Spleen (tissue), 7 donors: ENCODE measurements at regions not wholly inside any gene's neighbourhood (a gene's known extent, or its start where the extent isn't known, plus 50 kb on each side); places are given as distances from the start of the nearest gene placed in this dataset.

Source experiments
- POLR2A ChIP-seq, 3 donors: fragments of 450-650 bp; IDR thresholded peaks; one replicate each; pipeline ENCODE4 v1.5.1; 2017; ENCODE audit warnings: antibody characterized with exemption in 3 of 3, mild to moderate bottlenecking in 1 of 3
- TF ChIP-seq, protein P1 (sequence below), 11 experiments: fragments of 200-600 bp in 7 of 11; fragments of 450-650 bp in 4 of 11; sonication (generic) in 4 of 11; IDR thresholded peaks in 8 of 11; conservative IDR thresholded peaks in 3 of 11; 1 replicate in 7 of 11; 2 replicates in 4 of 11; pipeline versions ENCODE4 v1.4.0 to v1.8.0; 2016 to 2021; ENCODE audit warnings: antibody characterized with exemption in 11 of 11, inconsistent platforms in 4 of 11, mild to moderate bottlenecking in 1 of 11
- donor health status: DM: no; HTN: no; CAD: no; lungs with moderate emphysema.
- donor health status: DM: no; HTN: no; CAD: no.
- donor health status: DM: no; HTN: no; CAD: no.

DNA sequence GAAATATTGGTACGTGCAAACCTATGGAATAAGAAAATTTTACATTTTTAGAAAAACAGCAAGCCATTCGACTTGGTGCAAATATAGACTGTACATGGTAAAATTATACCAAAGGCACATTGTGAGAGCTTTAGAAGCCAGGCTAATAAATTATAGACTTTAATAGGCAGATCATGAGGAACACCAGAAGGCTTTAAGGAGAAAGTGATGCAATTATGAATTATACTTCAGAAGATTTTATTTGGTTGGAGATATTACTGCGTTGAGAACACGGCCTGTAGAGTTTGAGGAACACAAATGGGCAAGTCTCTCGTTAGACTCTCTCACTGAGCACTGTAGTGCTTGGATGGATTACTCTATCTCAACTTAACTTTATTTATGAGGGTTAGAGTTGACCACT, 141.7 kb downstream of the MACC1 start:
- TF ChIP-seq, protein P1, sequence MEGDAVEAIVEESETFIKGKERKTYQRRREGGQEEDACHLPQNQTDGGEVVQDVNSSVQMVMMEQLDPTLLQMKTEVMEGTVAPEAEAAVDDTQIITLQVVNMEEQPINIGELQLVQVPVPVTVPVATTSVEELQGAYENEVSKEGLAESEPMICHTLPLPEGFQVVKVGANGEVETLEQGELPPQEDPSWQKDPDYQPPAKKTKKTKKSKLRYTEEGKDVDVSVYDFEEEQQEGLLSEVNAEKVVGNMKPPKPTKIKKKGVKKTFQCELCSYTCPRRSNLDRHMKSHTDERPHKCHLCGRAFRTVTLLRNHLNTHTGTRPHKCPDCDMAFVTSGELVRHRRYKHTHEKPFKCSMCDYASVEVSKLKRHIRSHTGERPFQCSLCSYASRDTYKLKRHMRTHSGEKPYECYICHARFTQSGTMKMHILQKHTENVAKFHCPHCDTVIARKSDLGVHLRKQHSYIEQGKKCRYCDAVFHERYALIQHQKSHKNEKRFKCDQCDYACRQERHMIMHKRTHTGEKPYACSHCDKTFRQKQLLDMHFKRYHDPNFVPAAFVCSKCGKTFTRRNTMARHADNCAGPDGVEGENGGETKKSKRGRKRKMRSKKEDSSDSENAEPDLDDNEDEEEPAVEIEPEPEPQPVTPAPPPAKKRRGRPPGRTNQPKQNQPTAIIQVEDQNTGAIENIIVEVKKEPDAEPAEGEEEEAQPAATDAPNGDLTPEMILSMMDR (IDR thresholded peaks at IDR 0.05 in 8 of 11, conservative IDR thresholded peaks at IDR 0.05 in 3 of 11) = no peak
- no peak for TF ChIP-seq POLR2A (IDR thresholded peaks at IDR 0.05)
